ENCODE measurements at regions not wholly inside any gene's neighbourhood (a gene's known extent, or its start where the extent isn't known, plus 50 kb on each side); places are given as distances from the start of the nearest gene placed in this dataset.
A peak's percentile ranks its signal among the peaks of the same experiment; 100 is the strongest.

DNA sequence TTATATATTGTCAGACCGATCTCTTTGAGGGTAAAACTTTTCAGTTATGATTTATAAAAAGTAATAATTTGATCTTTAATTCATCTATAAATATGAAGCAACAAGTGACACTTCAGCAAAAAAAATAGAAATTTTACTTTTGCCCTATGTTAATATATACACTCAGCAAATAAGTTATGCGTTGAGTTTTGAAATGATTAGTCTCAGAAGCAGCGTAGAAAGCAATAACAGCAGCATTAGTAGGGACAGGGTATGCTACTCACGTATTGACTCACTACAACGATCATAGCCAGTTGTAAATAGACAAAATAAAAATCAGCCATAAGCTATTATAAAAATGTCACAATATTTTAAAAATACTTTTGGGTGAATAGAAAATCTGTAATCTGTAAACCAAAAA is 1229.2 kb downstream of the ADGRL3 start:
- no peaks in the 10 kb centered on the region for H3K4me1 Mint-ChIP-seq (ENCODE audit: unreplicated experiment)

GRCh38 chr4:62415256-62415655 is 1215.1 kb downstream of the ADGRL3 start:
- TF ChIP-seq, protein P1, sequence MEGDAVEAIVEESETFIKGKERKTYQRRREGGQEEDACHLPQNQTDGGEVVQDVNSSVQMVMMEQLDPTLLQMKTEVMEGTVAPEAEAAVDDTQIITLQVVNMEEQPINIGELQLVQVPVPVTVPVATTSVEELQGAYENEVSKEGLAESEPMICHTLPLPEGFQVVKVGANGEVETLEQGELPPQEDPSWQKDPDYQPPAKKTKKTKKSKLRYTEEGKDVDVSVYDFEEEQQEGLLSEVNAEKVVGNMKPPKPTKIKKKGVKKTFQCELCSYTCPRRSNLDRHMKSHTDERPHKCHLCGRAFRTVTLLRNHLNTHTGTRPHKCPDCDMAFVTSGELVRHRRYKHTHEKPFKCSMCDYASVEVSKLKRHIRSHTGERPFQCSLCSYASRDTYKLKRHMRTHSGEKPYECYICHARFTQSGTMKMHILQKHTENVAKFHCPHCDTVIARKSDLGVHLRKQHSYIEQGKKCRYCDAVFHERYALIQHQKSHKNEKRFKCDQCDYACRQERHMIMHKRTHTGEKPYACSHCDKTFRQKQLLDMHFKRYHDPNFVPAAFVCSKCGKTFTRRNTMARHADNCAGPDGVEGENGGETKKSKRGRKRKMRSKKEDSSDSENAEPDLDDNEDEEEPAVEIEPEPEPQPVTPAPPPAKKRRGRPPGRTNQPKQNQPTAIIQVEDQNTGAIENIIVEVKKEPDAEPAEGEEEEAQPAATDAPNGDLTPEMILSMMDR (conservative IDR thresholded peaks at IDR 0.05): no peak

More for the DNA sequence above, 1229.2 kb downstream of the ADGRL3 start:
- Mint-ChIP-seq H3K36me3 (no peaks in the 10 kb centered on the region), H3K27ac (no peak overlapping the region), H3K27me3 (no peaks in the 10 kb centered on the region), H3K4me3 (no peak overlapping the region), H3K9me3 (peaks cover 8% of the 10 kb centered on the region)
- TF ChIP-seq, protein P1 (conservative IDR thresholded peaks at IDR 0.05): no peak
- no peak for DNase-seq (ENCODE audit: extremely low spot score, unreplicated experiment)

DNA sequence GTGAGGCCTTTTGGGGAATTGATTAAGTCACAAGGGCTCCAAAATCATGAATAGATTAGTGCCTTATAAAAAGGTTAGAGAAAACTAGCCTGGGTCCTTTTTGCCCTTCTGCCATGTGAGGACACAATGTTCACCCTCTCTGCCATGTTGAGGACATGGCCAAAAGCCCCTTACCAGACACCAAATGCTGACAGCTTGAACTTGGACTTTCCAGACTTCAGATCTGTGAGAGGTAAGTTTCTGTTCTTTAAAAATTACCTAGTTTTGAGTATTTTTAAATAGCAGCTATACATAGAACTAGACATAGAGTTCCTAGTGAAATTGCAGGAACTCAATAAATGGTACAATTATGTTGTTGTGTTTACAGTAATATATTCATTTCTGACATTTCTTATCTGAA is 1214.4 kb downstream of the ADGRL3 start:
- no peak for DNase-seq (ENCODE audit: extremely low spot score, unreplicated experiment)
- H3K4me1 Mint-ChIP-seq (ENCODE audit: unreplicated experiment): no peaks in the 10 kb centered on the region
- no peak overlapping the region for H3K27ac Mint-ChIP-seq
- H3K27me3 Mint-ChIP-seq: no peaks in the 10 kb centered on the region
- TF ChIP-seq, protein P1 (conservative IDR thresholded peaks at IDR 0.05): no peak
- H3K4me3 Mint-ChIP-seq: no peak overlapping the region
- no peaks in the 10 kb centered on the region for H3K36me3 Mint-ChIP-seq
- no peaks in the 10 kb centered on the region for H3K9me3 Mint-ChIP-seq

More at GRCh38 chr4:62415256-62415655, 1215.1 kb downstream of the ADGRL3 start:
- Mint-ChIP-seq H3K9me3 (no peaks in the 10 kb centered on the region), H3K27me3 (no peaks in the 10 kb centered on the region), H3K4me3 (no peak overlapping the region), H3K36me3 (no peaks in the 10 kb centered on the region), H3K4me1 (ENCODE audit: unreplicated experiment) (no peaks in the 10 kb centered on the region), H3K27ac (no peak overlapping the region)
- DNase-seq (ENCODE audit: extremely low spot score, unreplicated experiment): no peak

DNA sequence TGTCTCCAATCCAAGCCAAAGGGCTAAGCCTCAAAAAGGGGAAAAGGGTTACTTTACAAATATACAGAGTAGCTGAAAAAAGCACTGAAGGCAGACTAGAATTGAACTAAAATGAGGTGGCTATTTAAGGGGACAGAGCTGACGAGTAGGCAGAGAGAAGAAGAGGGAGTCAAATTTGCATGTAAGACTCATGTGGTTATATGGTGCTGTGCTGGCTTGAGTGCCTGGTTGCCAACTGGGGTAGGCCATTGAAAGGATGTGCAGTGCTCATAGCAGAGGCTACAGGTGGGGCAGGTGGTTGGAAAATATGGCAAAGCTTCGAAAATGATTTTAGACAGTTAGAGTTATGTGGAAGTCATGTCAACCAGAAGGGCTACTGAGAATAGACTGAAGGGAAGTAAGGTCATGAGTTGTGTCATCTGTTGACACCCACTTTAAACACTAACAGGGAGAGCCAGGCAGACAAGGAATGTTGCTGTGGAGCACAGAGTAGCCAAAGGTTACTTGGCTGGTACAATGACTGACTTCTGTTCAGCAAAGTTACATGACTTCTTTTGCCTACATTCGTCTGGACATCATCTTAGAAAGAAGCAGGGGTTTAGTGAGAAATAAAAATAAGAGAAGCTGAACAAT is 1210.4 kb downstream of the ADGRL3 start:
- TF ChIP-seq, protein P1 (conservative IDR thresholded peaks at IDR 0.05): no peak
- Mint-ChIP-seq H3K27me3 (no peaks in the 10 kb centered on the region), H3K9me3 (no peaks in the 10 kb centered on the region), H3K27ac (no peak overlapping the region), H3K36me3 (no peaks in the 10 kb centered on the region), H3K4me3 (no peak overlapping the region), H3K4me1 (ENCODE audit: unreplicated experiment) (no peaks in the 10 kb centered on the region)
- DNase-seq (ENCODE audit: extremely low spot score, unreplicated experiment): no peak

- no peaks in the 10 kb centered on the region for H3K27me3 Mint-ChIP-seq
These were observed 1208.3 kb downstream of the ADGRL3 start for GRCh38 chr4:62408454-62408853.

More at GRCh38 chr4:62408454-62408853, 1208.3 kb downstream of the ADGRL3 start:
- DNase-seq (ENCODE audit: extremely low spot score, unreplicated experiment): no peak
- no peaks in the 10 kb centered on the region for H3K4me1 Mint-ChIP-seq (ENCODE audit: unreplicated experiment)
- no peak overlapping the region for H3K27ac Mint-ChIP-seq
- no peaks in the 10 kb centered on the region for H3K36me3 Mint-ChIP-seq
- H3K9me3 Mint-ChIP-seq: no peaks in the 10 kb centered on the region
- no peak overlapping the region for H3K4me3 Mint-ChIP-seq
- TF ChIP-seq, protein P1 (conservative IDR thresholded peaks at IDR 0.05): peak; percentile 32
